ENCODE measurements at regions not wholly inside any gene's neighbourhood (a gene's known extent, or its start where the extent isn't known, plus 50 kb on each side); places are given as distances from the start of the nearest gene placed in this dataset.

- no peak for DNase-seq (ENCODE audit: low read depth, low spot score)
Observed at GRCh38 chrX:9312922-9313867, 151.7 kb upstream of the TBL1X start.

- no peak for DNase-seq (ENCODE audit: low read depth, low spot score)
Observed at GRCh38 chrX:9315086-9315485, 149.8 kb upstream of the TBL1X start.

GRCh38 chrX:9316096-9316495 is 148.8 kb upstream of the TBL1X start:
- no peak for DNase-seq (ENCODE audit: low read depth, low spot score)

GRCh38 chrX:9317176-9317575 is 147.7 kb upstream of the TBL1X start:
- DNase-seq (ENCODE audit: low read depth, low spot score) = no peak

GRCh38 chrX:9318213-9318612 is 146.6 kb upstream of the TBL1X start:
- no peak for DNase-seq (ENCODE audit: low read depth, low spot score)

- DNase-seq (ENCODE audit: low read depth, low spot score) = no peak
Observed at GRCh38 chrX:9318766-9319165, 146.1 kb upstream of the TBL1X start.

- no peak for DNase-seq (ENCODE audit: low read depth, low spot score)
Observed at GRCh38 chrX:9320940-9321339, 143.9 kb upstream of the TBL1X start.

- no peak for DNase-seq (ENCODE audit: low read depth, low spot score)
Observed at GRCh38 chrX:9324676-9325075, 140.2 kb upstream of the TBL1X start.

GRCh38 chrX:9326369-9326768 is 138.5 kb upstream of the TBL1X start:
- DNase-seq (ENCODE audit: low read depth, low spot score) = no peak

GRCh38 chrX:9327086-9327746 is 137.6 kb upstream of the TBL1X start:
- DNase-seq (ENCODE audit: low read depth, low spot score) = no peak

- no peak for DNase-seq (ENCODE audit: low read depth, low spot score)
Observed at GRCh38 chrX:9327747-9328145, 137.1 kb upstream of the TBL1X start.

GRCh38 chrX:9329056-9329455 is 135.8 kb upstream of the TBL1X start:
- DNase-seq (ENCODE audit: low read depth, low spot score) = no peak

- no peak for DNase-seq (ENCODE audit: low read depth, low spot score)
Observed at GRCh38 chrX:9330249-9330982, 134.4 kb upstream of the TBL1X start.

- DNase-seq (ENCODE audit: low read depth, low spot score) = no peak
Observed at GRCh38 chrX:9333873-9334560, 130.8 kb upstream of the TBL1X start.

- DNase-seq (ENCODE audit: low read depth, low spot score) = no peak
Observed at GRCh38 chrX:9335251-9335650, 129.6 kb upstream of the TBL1X start.

- DNase-seq (ENCODE audit: low read depth, low spot score) = no peak
Observed at GRCh38 chrX:9336456-9336855, 128.4 kb upstream of the TBL1X start.

GRCh38 chrX:9337046-9337445 is 127.8 kb upstream of the TBL1X start:
- no peak for DNase-seq (ENCODE audit: low read depth, low spot score)

- no peak for DNase-seq (ENCODE audit: low read depth, low spot score)
Observed at GRCh38 chrX:9338986-9339385, 125.9 kb upstream of the TBL1X start.

- DNase-seq (ENCODE audit: low read depth, low spot score) = no peak
Observed at GRCh38 chrX:9339603-9340491, 125.0 kb upstream of the TBL1X start.

GRCh38 chrX:9340598-9341290 is 124.1 kb upstream of the TBL1X start:
- DNase-seq (ENCODE audit: low read depth, low spot score) = no peak

All from smooth muscle cell of the brain vasculature (primary cell).